PFSK-1 (cell line): ENCODE measurements at regions not wholly inside any gene's neighbourhood (a gene's known extent, or its start where the extent isn't known, plus 50 kb on each side); places are given as distances from the start of the nearest gene placed in this dataset.

ENCODE experiments used
- FOXP2 ChIP-seq: optimal IDR thresholded peaks from 2 replicates; pipeline ENCODE3; 2011; ENCODE audit warnings: borderline replicate concordance, control low read depth, inconsistent platforms; ENCODE audit not compliant: insufficient read depth; ENCODE audit errors: extremely low read length, extremely low read depth
- POLR2AphosphoS5 ChIP-seq: IDR thresholded peaks from 2 replicates; pipeline ENCODE4 v1.6.1; 2012; ENCODE audit warnings: low read depth, mild to moderate bottlenecking, control low read depth, low read length, moderate library complexity
- SIN3A ChIP-seq: IDR thresholded peaks from 2 replicates; pipeline ENCODE4 v1.6.1; 2012; ENCODE audit warnings: mild to moderate bottlenecking, low read length, moderate library complexity, borderline replicate concordance; ENCODE audit not compliant: insufficient read depth
- TAF1 ChIP-seq: IDR thresholded peaks from 2 replicates; pipeline ENCODE4 v1.6.1; 2012; ENCODE audit warnings: low read length, control low read depth, borderline replicate concordance; ENCODE audit not compliant: insufficient read depth
- TF ChIP-seq, protein P1 (sequence below), 2 experiments: IDR thresholded peaks; 2 replicates each; pipeline versions ENCODE4 v1.6.1 to v1.8.0; 2011 to 2012; ENCODE audit warnings: low read depth in 2 of 2, low read length in 2 of 2, control low read depth in 1 of 2, inconsistent platforms in 1 of 2, mild to moderate bottlenecking in 1 of 2, moderate library complexity in 1 of 2; ENCODE audit not compliant: insufficient read depth in 1 of 2

DNA sequence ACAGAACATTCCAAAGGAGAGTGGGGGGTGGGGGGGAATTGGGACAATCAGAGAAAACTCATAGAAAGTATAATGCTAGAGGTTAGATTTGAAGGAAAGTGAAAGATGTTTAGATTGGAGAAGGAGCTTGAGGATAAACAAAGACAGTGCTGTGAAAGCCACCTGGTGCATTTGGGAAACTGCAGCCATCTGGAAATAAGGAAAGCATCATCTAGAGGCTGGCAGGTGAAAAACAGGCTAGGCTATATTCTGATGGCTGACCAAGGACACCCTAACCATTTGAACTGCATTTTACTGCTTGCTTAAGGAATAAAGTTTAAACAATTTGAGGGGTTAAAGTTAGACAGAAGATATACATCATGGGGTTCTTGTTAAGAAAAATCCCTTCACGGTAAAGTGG lies 296.4 kb downstream of the CETN3 start:
- TF ChIP-seq POLR2AphosphoS5 (no peak), FOXP2 (no peak), SIN3A (no peak), TAF1 (no peak)
- TF ChIP-seq, protein P1, sequence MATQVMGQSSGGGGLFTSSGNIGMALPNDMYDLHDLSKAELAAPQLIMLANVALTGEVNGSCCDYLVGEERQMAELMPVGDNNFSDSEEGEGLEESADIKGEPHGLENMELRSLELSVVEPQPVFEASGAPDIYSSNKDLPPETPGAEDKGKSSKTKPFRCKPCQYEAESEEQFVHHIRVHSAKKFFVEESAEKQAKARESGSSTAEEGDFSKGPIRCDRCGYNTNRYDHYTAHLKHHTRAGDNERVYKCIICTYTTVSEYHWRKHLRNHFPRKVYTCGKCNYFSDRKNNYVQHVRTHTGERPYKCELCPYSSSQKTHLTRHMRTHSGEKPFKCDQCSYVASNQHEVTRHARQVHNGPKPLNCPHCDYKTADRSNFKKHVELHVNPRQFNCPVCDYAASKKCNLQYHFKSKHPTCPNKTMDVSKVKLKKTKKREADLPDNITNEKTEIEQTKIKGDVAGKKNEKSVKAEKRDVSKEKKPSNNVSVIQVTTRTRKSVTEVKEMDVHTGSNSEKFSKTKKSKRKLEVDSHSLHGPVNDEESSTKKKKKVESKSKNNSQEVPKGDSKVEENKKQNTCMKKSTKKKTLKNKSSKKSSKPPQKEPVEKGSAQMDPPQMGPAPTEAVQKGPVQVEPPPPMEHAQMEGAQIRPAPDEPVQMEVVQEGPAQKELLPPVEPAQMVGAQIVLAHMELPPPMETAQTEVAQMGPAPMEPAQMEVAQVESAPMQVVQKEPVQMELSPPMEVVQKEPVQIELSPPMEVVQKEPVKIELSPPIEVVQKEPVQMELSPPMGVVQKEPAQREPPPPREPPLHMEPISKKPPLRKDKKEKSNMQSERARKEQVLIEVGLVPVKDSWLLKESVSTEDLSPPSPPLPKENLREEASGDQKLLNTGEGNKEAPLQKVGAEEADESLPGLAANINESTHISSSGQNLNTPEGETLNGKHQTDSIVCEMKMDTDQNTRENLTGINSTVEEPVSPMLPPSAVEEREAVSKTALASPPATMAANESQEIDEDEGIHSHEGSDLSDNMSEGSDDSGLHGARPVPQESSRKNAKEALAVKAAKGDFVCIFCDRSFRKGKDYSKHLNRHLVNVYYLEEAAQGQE (IDR thresholded peaks at IDR 0.05; ENCODE audit: insufficient read depth in 1 of 2, low read depth in 2 of 2, low read length in 2 of 2): no peak

- no peak for TF ChIP-seq TAF1
- no peak for TF ChIP-seq FOXP2
- TF ChIP-seq SIN3A: no peak
- no peak for TF ChIP-seq POLR2AphosphoS5
- TF ChIP-seq, protein P1 (IDR thresholded peaks at IDR 0.05; ENCODE audit: insufficient read depth in 1 of 2, low read depth in 2 of 2, low read length in 2 of 2): no peak
These were observed 297.4 kb downstream of the CETN3 start for GRCh38 chr5:90112033-90112692.

GRCh38 chr5:90111364-90112032 lies 298.1 kb downstream of the CETN3 start:
- no peak for TF ChIP-seq POLR2AphosphoS5
- TF ChIP-seq FOXP2: no peak
- no peak for TF ChIP-seq TAF1
- TF ChIP-seq, protein P1 (IDR thresholded peaks at IDR 0.05; ENCODE audit: insufficient read depth in 1 of 2, low read depth in 2 of 2, low read length in 2 of 2): no peak
- TF ChIP-seq SIN3A: no peak

- TF ChIP-seq, protein P1 (IDR thresholded peaks at IDR 0.05; ENCODE audit: insufficient read depth in 1 of 2, low read depth in 2 of 2, low read length in 2 of 2): no peak
- TF ChIP-seq POLR2AphosphoS5: no peak
- TF ChIP-seq SIN3A: no peak
- TF ChIP-seq TAF1: no peak
- TF ChIP-seq FOXP2: no peak
These were observed 300.3 kb downstream of the CETN3 start for GRCh38 chr5:90109285-90109684.
